ENCODE measurements at regions not wholly inside any gene's neighbourhood (a gene's known extent, or its start where the extent isn't known, plus 50 kb on each side); places are given as distances from the start of the nearest gene placed in this dataset.

- Histone ChIP-seq H3K36me3 (ENCODE audit: control insufficient read depth in 2 of 2, extremely low read depth in 1 of 2, insufficient read depth in 2 of 2, low read length in 2 of 2) (no peaks in the 10 kb centered on the region), H3K4me1 (ENCODE audit: control insufficient read depth, extremely low read depth, insufficient read depth, low read length) (no peaks in the 10 kb centered on the region), H3K9ac (replicated peaks; ENCODE audit: extremely low read depth, insufficient read depth, low read length) (no peak overlapping the region), H3K79me2 (ENCODE audit: control insufficient read depth, insufficient read depth, low read length) (no peaks in the 10 kb centered on the region), H3K27me3 (ENCODE audit: control insufficient read depth in 2 of 2, insufficient read depth in 2 of 2, low read length in 2 of 2) (no peaks in the 10 kb centered on the region), H3K9me1 (replicated peaks; ENCODE audit: control insufficient read depth, extremely low read depth, insufficient read depth, low read length) (no peaks in the 10 kb centered on the region), H3K4me3 (replicated peaks in 1 of 3; ENCODE audit: insufficient read depth in 1 of 3, low read depth in 1 of 3, low read length in 3 of 3) (no peak overlapping the region), H3K4me2 (ENCODE audit: insufficient read depth, low read length) (no peak overlapping the region), H3K9me3 (replicated peaks; ENCODE audit: control insufficient read depth, insufficient read depth, low read length) (no peaks in the 10 kb centered on the region), H4K20me1 (replicated peaks; ENCODE audit: control insufficient read depth, extremely low read depth, insufficient read depth, low read length) (no peaks in the 10 kb centered on the region), H2AFZ (ENCODE audit: low read depth, low read length) (no peak overlapping the region), H3K27ac (ENCODE audit: insufficient read depth, low read depth, low read length) (no peak overlapping the region)
- ChIA-PET POLR2A (no interaction called here), CTCF (no interaction called here)
- TF ChIP-seq GATA2 (IDR thresholded peaks at IDR 0.05; ENCODE audit: insufficient read depth, insufficient read length, low read depth, low read length) (no peak), JUN (IDR thresholded peaks at IDR 0.05; ENCODE audit: borderline replicate concordance, insufficient read depth, insufficient read length, low read depth) (no peak), POLR2A (IDR thresholded peaks at IDR 0.05; ENCODE audit: low read depth, low read length) (no peak), MYC (IDR thresholded peaks at IDR 0.05; ENCODE audit: low read depth, low read length) (no peak), POLR2AphosphoS5 (IDR thresholded peaks at IDR 0.05; ENCODE audit: insufficient read depth, low read depth, low read length) (no peak), FOS (IDR thresholded peaks at IDR 0.05; ENCODE audit: borderline replicate concordance, insufficient read depth, low read length) (no peak), MAX (IDR thresholded peaks at IDR 0.05; ENCODE audit: insufficient read depth, insufficient read length) (no peak), EZH2 (IDR thresholded peaks at IDR 0.05; ENCODE audit: borderline replicate concordance, low read depth, low read length, severe bottlenecking) (no peak)
- TF ChIP-seq, protein P1, sequence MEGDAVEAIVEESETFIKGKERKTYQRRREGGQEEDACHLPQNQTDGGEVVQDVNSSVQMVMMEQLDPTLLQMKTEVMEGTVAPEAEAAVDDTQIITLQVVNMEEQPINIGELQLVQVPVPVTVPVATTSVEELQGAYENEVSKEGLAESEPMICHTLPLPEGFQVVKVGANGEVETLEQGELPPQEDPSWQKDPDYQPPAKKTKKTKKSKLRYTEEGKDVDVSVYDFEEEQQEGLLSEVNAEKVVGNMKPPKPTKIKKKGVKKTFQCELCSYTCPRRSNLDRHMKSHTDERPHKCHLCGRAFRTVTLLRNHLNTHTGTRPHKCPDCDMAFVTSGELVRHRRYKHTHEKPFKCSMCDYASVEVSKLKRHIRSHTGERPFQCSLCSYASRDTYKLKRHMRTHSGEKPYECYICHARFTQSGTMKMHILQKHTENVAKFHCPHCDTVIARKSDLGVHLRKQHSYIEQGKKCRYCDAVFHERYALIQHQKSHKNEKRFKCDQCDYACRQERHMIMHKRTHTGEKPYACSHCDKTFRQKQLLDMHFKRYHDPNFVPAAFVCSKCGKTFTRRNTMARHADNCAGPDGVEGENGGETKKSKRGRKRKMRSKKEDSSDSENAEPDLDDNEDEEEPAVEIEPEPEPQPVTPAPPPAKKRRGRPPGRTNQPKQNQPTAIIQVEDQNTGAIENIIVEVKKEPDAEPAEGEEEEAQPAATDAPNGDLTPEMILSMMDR (IDR thresholded peaks at IDR 0.05; ENCODE audit: extremely low read depth in 1 of 2, insufficient read depth in 1 of 2, low read depth in 1 of 2, low read length in 2 of 2) = no peak
- no TSS peak for BruUV-seq (replicated peaks)
- FAIRE-seq = no peak
- dilution Hi-C loops (cut with MboI; ENCODE audit: extremely low pct_ligation_motif_present, low sequenced_read_pairs) = no loop called here
- intact Hi-C loops (cut with micrococcal nuclease) = no loop called here
- DNase-seq (ENCODE audit: low read depth, low spot score) = no peak
Observed at GRCh38 chr4:126269106-126269505, 954.4 kb downstream of the FAT4 start.
